IMR-90 (cell line): ENCODE measurements at regions not wholly inside any gene's neighbourhood (a gene's known extent, or its start where the extent isn't known, plus 50 kb on each side); places are given as distances from the start of the nearest gene placed in this dataset.

Source experiments
- ATAC-seq: fragments of 200-7000 bp; cut with Tn5 transposase; 2 replicates; pipeline ENCODE4 v1.9.1; 2020; ENCODE audit warnings: low read depth, mild to moderate bottlenecking, moderate library complexity
- BruUV-seq: library from RNA; stranded (reverse); fragments of 400-500 nt; replicated peaks from 2 replicates; lab custom pipeline; 2021; lab: Mats Ljungman, UMichigan
- CTCF ChIA-PET: fragments of 300-600 bp; formaldehyde crosslinking; extraction: SDS; loops from one replicate; lab custom pipeline; 2021; ENCODE audit warnings: antibody characterized with exemption; lab: Yijun Ruan, JAX
- POLR2A ChIA-PET: fragments of 300-600 bp; sonication (Branson Sonifier 250); formaldehyde crosslinking; loops from one replicate; lab custom pipeline; 2022; ENCODE audit warnings: antibody characterized with exemption; ENCODE audit not compliant: unreplicated experiment; lab: Charles Lee
- DNase-seq: peaks from one replicate; pipeline ENCODE4 v3.0.0; 2013
- H2AFZ ChIP-seq: replicated peaks from 2 replicates; pipeline ENCODE3; 2013; ENCODE audit warnings: low read length, mild to moderate bottlenecking; ENCODE audit not compliant: poor library complexity
- H2AK5ac ChIP-seq: 2 replicates; pipeline ENCODE4 v1.6.1; 2013; ENCODE audit warnings: low read depth, low read length, inconsistent platforms
- H2AK9ac ChIP-seq: replicated peaks from 2 replicates; pipeline ENCODE3; 2013; ENCODE audit warnings: mild to moderate bottlenecking, low read depth, low read length, moderate library complexity; ENCODE audit not compliant: poor library complexity
- H2BK120ac ChIP-seq: 2 replicates; pipeline ENCODE4 v1.6.1; 2013; ENCODE audit warnings: low read depth, low read length, inconsistent platforms
- H2BK15ac ChIP-seq: 3 replicates; pipeline ENCODE4 v1.6.1; 2013; ENCODE audit warnings: low read depth, low read length, inconsistent platforms
- H2BK20ac ChIP-seq: 2 replicates; pipeline ENCODE4 v1.6.1; 2013; ENCODE audit warnings: low read depth, mild to moderate bottlenecking, inconsistent platforms, low read length, moderate library complexity
- H2BK5ac ChIP-seq: 2 replicates; pipeline ENCODE4 v1.6.1; 2013; ENCODE audit warnings: mild to moderate bottlenecking, low read depth, low read length, inconsistent platforms; ENCODE audit not compliant: poor library complexity, severe bottlenecking
- H3K14ac ChIP-seq: replicated peaks from 2 replicates; pipeline ENCODE4 v1.6.1; 2013; ENCODE audit warnings: low read depth, low read length, inconsistent platforms
- H3K18ac ChIP-seq: 2 replicates; pipeline ENCODE4 v1.6.1; 2013; ENCODE audit warnings: low read depth, low read length, control low read depth
- H3K23ac ChIP-seq: 2 replicates; pipeline ENCODE4 v1.6.1; 2013; ENCODE audit warnings: low read depth, low read length, inconsistent platforms
- H3K27ac ChIP-seq: 2 replicates; pipeline ENCODE4 v1.5.1; 2013; ENCODE audit warnings: mild to moderate bottlenecking, control low read depth, low read length; ENCODE audit not compliant: insufficient read depth
- H3K27me3 ChIP-seq: 2 replicates; pipeline ENCODE4 v1.6.1; 2013; ENCODE audit warnings: low read length; ENCODE audit not compliant: control insufficient read depth, insufficient read depth
- H3K36me3 ChIP-seq: 2 replicates; pipeline ENCODE4 v1.6.1; 2013; ENCODE audit warnings: low read length, mixed read lengths; ENCODE audit not compliant: control insufficient read depth, insufficient read depth
- H3K4ac ChIP-seq: 2 replicates; pipeline ENCODE4 v1.6.1; 2013; ENCODE audit warnings: low read depth, low read length, inconsistent platforms
- H3K4me1 ChIP-seq: 2 replicates; pipeline ENCODE4 v1.6.1; 2013; ENCODE audit warnings: low read length, mixed read lengths; ENCODE audit not compliant: control insufficient read depth, insufficient read depth
- H3K4me2 ChIP-seq: 2 replicates; pipeline ENCODE4 v1.6.1; 2013; ENCODE audit warnings: low read depth, mild to moderate bottlenecking, control low read depth, low read length, moderate library complexity
- H3K4me3 ChIP-seq: 2 replicates; pipeline ENCODE4 v1.5.1; 2013; ENCODE audit warnings: low read depth, mild to moderate bottlenecking, control low read depth, low read length, moderate library complexity; ENCODE audit not compliant: insufficient read depth
- H3K56ac ChIP-seq: 2 replicates; pipeline ENCODE4 v1.6.1; 2013; ENCODE audit warnings: low read length, inconsistent platforms; ENCODE audit not compliant: insufficient read depth; ENCODE audit errors: extremely low read depth
- H3K79me1 ChIP-seq, 2 experiments: 2 replicates each; pipeline ENCODE4 v1.6.1; 2013; ENCODE audit warnings: low read length in 2 of 2, inconsistent platforms in 1 of 2, low read depth in 1 of 2
- H3K9ac ChIP-seq: 2 replicates; pipeline ENCODE4 v1.6.1; 2013; ENCODE audit warnings: low read depth, low read length, control low read depth
- H3K9me1 ChIP-seq: 2 replicates; pipeline ENCODE4 v1.6.1; 2013; ENCODE audit warnings: low read length, inconsistent platforms; ENCODE audit not compliant: insufficient read depth
- H3K9me3 ChIP-seq: 2 replicates; pipeline ENCODE4 v1.6.1; 2013; ENCODE audit warnings: low read length; ENCODE audit not compliant: control insufficient read depth, insufficient read depth
- H4K20me1 ChIP-seq: 2 replicates; pipeline ENCODE4 v1.6.1; 2013; ENCODE audit warnings: low read length, inconsistent platforms; ENCODE audit not compliant: insufficient read depth
- H4K5ac ChIP-seq: 2 replicates; pipeline ENCODE4 v1.6.1; 2013; ENCODE audit warnings: mild to moderate bottlenecking, low read depth, low read length, control low read depth
- H4K8ac ChIP-seq, 2 experiments: 2 replicates each; pipeline ENCODE4 v1.6.1; 2013; ENCODE audit warnings: low read depth in 2 of 2, low read length in 2 of 2, control low read depth in 1 of 2, inconsistent platforms in 1 of 2
- H4K91ac ChIP-seq: 2 replicates; pipeline ENCODE4 v1.6.1; 2013; ENCODE audit warnings: low read depth, low read length, inconsistent platforms; ENCODE audit not compliant: insufficient read depth
- BHLHE40 ChIP-seq: fragments of 150-350 bp; IDR thresholded peaks from 2 replicates; pipeline ENCODE4 v1.6.1; 2016; ENCODE audit warnings: mild to moderate bottlenecking, low read depth, low read length
- FOS ChIP-seq: fragments of 150-350 bp; IDR thresholded peaks from 2 replicates; pipeline ENCODE4 v1.6.1; 2016; ENCODE audit warnings: low read depth, low read length
- MXI1 ChIP-seq: IDR thresholded peaks from 2 replicates; pipeline ENCODE4 v1.6.1; 2012; ENCODE audit warnings: low read depth, mild to moderate bottlenecking, low read length, moderate library complexity, borderline replicate concordance
- dilution Hi-C: fragments of 300-500 bp; cut with HindIII; formaldehyde crosslinking; loops from one replicate; pipeline ENCODE4 v1.14.3; 2018; ENCODE audit warnings: low sequenced_read_pairs; ENCODE audit not compliant: unreplicated experiment
- in situ Hi-C: fragments of 300-500 bp; cut with MboI; formaldehyde crosslinking; loops from 3 replicates; pipeline ENCODE4 v1.14.3; 2019; ENCODE audit warnings: low sequenced_read_pairs, inconsistent platforms, mixed read lengths
- intact Hi-C: fragments of 100-400 bp; cut with micrococcal nuclease; formaldehyde crosslinking; loops from 2 replicates; pipeline ENCODE4 v1.10.0; 2022

DNA sequence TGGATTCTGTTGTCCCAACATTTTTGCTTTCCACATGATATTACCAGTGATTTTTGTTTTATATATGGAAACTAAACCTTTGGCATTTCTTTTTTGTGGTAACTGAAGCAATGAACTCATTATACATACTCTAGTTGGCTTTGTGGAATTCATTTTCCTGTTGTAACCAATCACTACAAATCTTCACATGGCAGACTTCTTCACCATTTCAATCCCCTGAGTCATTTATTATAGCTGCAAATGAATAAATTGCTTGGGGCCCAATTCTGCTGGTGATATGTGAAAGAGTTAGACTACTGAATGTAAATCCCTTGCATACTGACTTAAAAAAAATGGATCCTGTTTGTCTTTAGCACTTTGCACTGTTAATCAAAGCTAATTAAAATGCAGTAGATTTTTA, 1709.6 kb upstream of the WWC1 start:
- H3K4me1 ChIP-seq: no peaks in the 10 kb centered on the region
- BruUV-seq: no TSS peak
- H4K20me1 ChIP-seq: no peaks in the 10 kb centered on the region
- no peak overlapping the region for H3K23ac ChIP-seq
- no peak overlapping the region for H2AK9ac ChIP-seq
- H3K14ac ChIP-seq: no peak overlapping the region
- no peaks in the 10 kb centered on the region for H3K27me3 ChIP-seq
- H3K36me3 ChIP-seq: no peaks in the 10 kb centered on the region
- dilution Hi-C loops: no loop called here
- CTCF ChIA-PET: no interaction called here
- no peak for TF ChIP-seq BHLHE40
- TF ChIP-seq FOS: no peak
- TF ChIP-seq MXI1: no peak
- H4K5ac ChIP-seq: no peak overlapping the region
- H3K27ac ChIP-seq: no peak overlapping the region
- no peak overlapping the region for H3K56ac ChIP-seq
- H3K9me1 ChIP-seq: no peaks in the 10 kb centered on the region
- H3K4me3 ChIP-seq: no peak overlapping the region
- H2BK15ac ChIP-seq: no peak overlapping the region
- H4K8ac ChIP-seq: no peak overlapping the region
- H2AFZ ChIP-seq: no peak overlapping the region
- intact Hi-C loops: no loop called here
- no peak overlapping the region for H2AK5ac ChIP-seq
- no peak overlapping the region for H4K91ac ChIP-seq
- H2BK20ac ChIP-seq: no peak overlapping the region
- H3K79me1 ChIP-seq: no peaks in the 10 kb centered on the region
- in situ Hi-C loops: no loop called here
- no peak overlapping the region for H3K18ac ChIP-seq
- no peak overlapping the region for H3K4me2 ChIP-seq
- DNase-seq (no peak), ATAC-seq (no peak)
- no peak overlapping the region for H2BK120ac ChIP-seq
- POLR2A ChIA-PET: no interaction called here
- H2BK5ac ChIP-seq: no peak overlapping the region
- H3K9me3 ChIP-seq: peaks cover 3% of the 10 kb centered on the region
- no peak overlapping the region for H3K4ac ChIP-seq
- no peak overlapping the region for H3K9ac ChIP-seq
